Astrocyte (in vitro differentiated cells and primary cell): ENCODE measurements at regions not wholly inside any gene's neighbourhood (a gene's known extent, or its start where the extent isn't known, plus 50 kb on each side); places are given as distances from the start of the nearest gene placed in this dataset.

Source experiments
- DNase-seq: peaks from one replicate; pipeline ENCODE4 v3.0.0-alpha.2; 2010; ENCODE audit warnings: low read depth
- FAIRE-seq: peaks from 2 replicates; lab custom pipeline; 2011; peaks lifted over from hg19 to GRCh38; lab: Jason Lieb, UNC
- H2AFZ ChIP-seq: 2 replicates; pipeline ENCODE4 v1.6.0; 2012; ENCODE audit warnings: low read depth, low read length, inconsistent platforms
- H3K27ac ChIP-seq: 2 replicates; pipeline ENCODE4 v1.5.1; 2011; ENCODE audit warnings: low read depth, low read length, inconsistent platforms
- H3K27me3 ChIP-seq: 2 replicates; pipeline ENCODE4 v1.6.0; 2011; ENCODE audit warnings: low read length, inconsistent platforms; ENCODE audit not compliant: insufficient read depth
- H3K36me3 ChIP-seq: 2 replicates; pipeline ENCODE4 v1.5.1; 2011; ENCODE audit warnings: low read length, inconsistent platforms; ENCODE audit not compliant: insufficient read depth
- H3K4me1 ChIP-seq: 2 replicates; pipeline ENCODE4 v1.5.1; 2011; ENCODE audit warnings: low read length, inconsistent platforms; ENCODE audit not compliant: insufficient read depth
- H3K4me2 ChIP-seq: 2 replicates; pipeline ENCODE4 v1.6.0; 2012; ENCODE audit warnings: low read length, inconsistent platforms
- H3K4me3 ChIP-seq: 2 replicates; pipeline ENCODE4 v1.5.1; 2011; ENCODE audit warnings: low read depth, mild to moderate bottlenecking, low read length, inconsistent platforms; ENCODE audit not compliant: insufficient read depth
- H3K79me2 ChIP-seq: 2 replicates; pipeline ENCODE4 v1.6.0; 2012; ENCODE audit warnings: mild to moderate bottlenecking, low read length, inconsistent platforms; ENCODE audit not compliant: insufficient read depth
- H3K9ac ChIP-seq: 2 replicates; pipeline ENCODE4 v1.6.0; 2012; ENCODE audit warnings: mild to moderate bottlenecking, low read length, inconsistent platforms
- H3K9me3 ChIP-seq: 2 replicates; pipeline ENCODE4 v1.5.1; 2012; ENCODE audit warnings: low read depth, mild to moderate bottlenecking, low read length, inconsistent platforms; ENCODE audit not compliant: insufficient read depth
- H4K20me1 ChIP-seq: 2 replicates; pipeline ENCODE4 v1.6.0; 2012; ENCODE audit warnings: low read length, inconsistent platforms; ENCODE audit not compliant: insufficient read depth
- H3K27ac Mint-ChIP-seq: one replicate; pipeline ENCODE4 v1.8.0; 2021; ENCODE audit warnings: mild to moderate bottlenecking, mixed read lengths; ENCODE audit not compliant: unreplicated experiment
- H3K27me3 Mint-ChIP-seq: one replicate; pipeline ENCODE4 v1.8.0; 2021; ENCODE audit warnings: low read depth, mixed read lengths; ENCODE audit not compliant: unreplicated experiment
- H3K36me3 Mint-ChIP-seq: one replicate; pipeline ENCODE4 v1.8.0; 2021; ENCODE audit warnings: low read depth, mixed read lengths; ENCODE audit not compliant: unreplicated experiment
- H3K4me1 Mint-ChIP-seq: one replicate; pipeline ENCODE4 v1.8.0; 2021; ENCODE audit warnings: low read depth, mixed read lengths; ENCODE audit not compliant: unreplicated experiment
- H3K4me3 Mint-ChIP-seq: one replicate; pipeline ENCODE4 v1.8.0; 2021; ENCODE audit warnings: mild to moderate bottlenecking, moderate library complexity, mixed read lengths; ENCODE audit not compliant: unreplicated experiment
- H3K9me3 Mint-ChIP-seq: one replicate; pipeline ENCODE4 v1.8.0; 2021; ENCODE audit warnings: mild to moderate bottlenecking, mixed read lengths; ENCODE audit not compliant: unreplicated experiment
- CTCF ChIP-seq: IDR thresholded peaks from 2 replicates; pipeline ENCODE4 v1.5.1; 2011; ENCODE audit warnings: low read depth, mild to moderate bottlenecking, inconsistent platforms, low read length, moderate library complexity; ENCODE audit not compliant: insufficient read depth
- EZH2 ChIP-seq: IDR thresholded peaks from 2 replicates; pipeline ENCODE4 v1.6.1; 2012; ENCODE audit warnings: mild to moderate bottlenecking, low read length, inconsistent platforms; ENCODE audit not compliant: insufficient read depth

GRCh38 chr20:59434960-59435359 is 134.5 kb downstream of the EDN3 start:
- H3K4me1 Mint-ChIP-seq = peaks cover 5% of the 10 kb centered on the region
- DNase-seq = no peak
- Histone ChIP-seq H3K4me1 (no peaks in the 10 kb centered on the region), H3K9ac (no peak overlapping the region), H3K4me3 (no peak overlapping the region), H3K36me3 (no peaks in the 10 kb centered on the region), H2AFZ (no peak overlapping the region), H3K27ac (no peak overlapping the region), H3K27me3 (no peaks in the 10 kb centered on the region), H3K9me3 (no peaks in the 10 kb centered on the region), H3K4me2 (no peak overlapping the region), H4K20me1 (no peaks in the 10 kb centered on the region), H3K79me2 (no peaks in the 10 kb centered on the region)
- no peak overlapping the region for H3K4me3 Mint-ChIP-seq
- H3K9me3 Mint-ChIP-seq = no peaks in the 10 kb centered on the region
- no peaks in the 10 kb centered on the region for H3K36me3 Mint-ChIP-seq
- H3K27ac Mint-ChIP-seq = no peak overlapping the region
- TF ChIP-seq EZH2 = no peak
- TF ChIP-seq CTCF = no peak
- H3K27me3 Mint-ChIP-seq = peaks cover 5% of the 10 kb centered on the region
- FAIRE-seq = no peak

GRCh38 chr20:59435518-59435917 is 135.1 kb downstream of the EDN3 start:
- H3K4me2 ChIP-seq = no peak overlapping the region
- H3K4me1 ChIP-seq = no peaks in the 10 kb centered on the region
- H3K36me3 Mint-ChIP-seq = no peaks in the 10 kb centered on the region
- H3K36me3 ChIP-seq = no peaks in the 10 kb centered on the region
- H3K79me2 ChIP-seq = no peaks in the 10 kb centered on the region
- DNase-seq = no peak
- no peaks in the 10 kb centered on the region for H3K9me3 ChIP-seq
- H3K27me3 Mint-ChIP-seq = peaks cover 5% of the 10 kb centered on the region
- H3K9me3 Mint-ChIP-seq = no peaks in the 10 kb centered on the region
- no peak overlapping the region for H3K4me3 ChIP-seq
- H3K4me3 Mint-ChIP-seq = no peak overlapping the region
- no peak overlapping the region for H3K27ac ChIP-seq
- H3K27ac Mint-ChIP-seq = no peak overlapping the region
- H3K27me3 ChIP-seq = no peaks in the 10 kb centered on the region
- H3K9ac ChIP-seq = no peak overlapping the region
- H3K4me1 Mint-ChIP-seq = peaks cover 5% of the 10 kb centered on the region
- TF ChIP-seq CTCF (no peak), EZH2 (no peak)
- FAIRE-seq = no peak
- no peak overlapping the region for H2AFZ ChIP-seq
- H4K20me1 ChIP-seq = no peaks in the 10 kb centered on the region

- Mint-ChIP-seq H3K4me1 (peaks cover 5% of the 10 kb centered on the region), H3K9me3 (no peaks in the 10 kb centered on the region), H3K36me3 (no peaks in the 10 kb centered on the region), H3K27me3 (peaks cover 15% of the 10 kb centered on the region), H3K27ac (no peak overlapping the region), H3K4me3 (no peak overlapping the region)
- Histone ChIP-seq H3K36me3 (no peaks in the 10 kb centered on the region), H3K79me2 (no peaks in the 10 kb centered on the region), H3K4me1 (no peaks in the 10 kb centered on the region), H3K27ac (no peak overlapping the region), H3K9me3 (no peaks in the 10 kb centered on the region), H3K4me2 (no peak overlapping the region), H3K4me3 (no peak overlapping the region), H2AFZ (no peak overlapping the region), H3K27me3 (no peaks in the 10 kb centered on the region), H3K9ac (no peak overlapping the region), H4K20me1 (no peaks in the 10 kb centered on the region)
- FAIRE-seq = no peak
- no peak for DNase-seq
- TF ChIP-seq CTCF (no peak), EZH2 (no peak)
Measured at GRCh38 chr20:59437601-59438031, 137.2 kb downstream of the EDN3 start.
